H1 (cell line): ENCODE measurements at regions not wholly inside any gene's neighbourhood (a gene's known extent, or its start where the extent isn't known, plus 50 kb on each side); places are given as distances from the start of the nearest gene placed in this dataset.
A peak's percentile ranks its signal among the peaks of the same experiment; 100 is the strongest.

Experiments
- CTCF ChIA-PET: fragments of 300-600 bp; sonication (Branson Sonifier 250); formaldehyde crosslinking; loops from one replicate; lab custom pipeline; 2021; ENCODE audit not compliant: partially characterized antibody; lab: Charles Lee
- POLR2A ChIA-PET: fragments of 300-600 bp; sonication (Branson Sonifier 250); formaldehyde crosslinking; loops from one replicate; lab custom pipeline; 2021; ENCODE audit warnings: inconsistent platforms; ENCODE audit not compliant: partially characterized antibody; lab: Charles Lee
- DNase-seq, 2 experiments: peaks; one replicate each; pipeline versions ENCODE4 v3.0.0 to v3.0.0-alpha.2; 2010 to 2022; ENCODE audit warnings: low spot score in 2 of 2, low read depth in 1 of 2, mixed read lengths in 1 of 2
- FAIRE-seq: peaks from 2 replicates; lab custom pipeline; 2011; peaks lifted over from hg19 to GRCh38; lab: Jason Lieb, UNC
- H2AFZ ChIP-seq: 2 replicates; pipeline ENCODE4 v1.8.1; 2012; ENCODE audit warnings: low read length, inconsistent platforms
- H2AK5ac ChIP-seq: 2 replicates; pipeline ENCODE4 v1.6.1; 2013; ENCODE audit warnings: low read depth, low read length
- H2BK120ac ChIP-seq: replicated peaks from 2 replicates; pipeline ENCODE3; 2013; ENCODE audit warnings: low read depth, low read length, inconsistent platforms
- H2BK12ac ChIP-seq: 2 replicates; pipeline ENCODE4 v1.6.1; 2013; ENCODE audit warnings: low read depth, low read length
- H2BK15ac ChIP-seq: 2 replicates; pipeline ENCODE4 v1.6.1; 2013; ENCODE audit warnings: low read length
- H2BK20ac ChIP-seq: 2 replicates; pipeline ENCODE4 v1.6.1; 2013; ENCODE audit warnings: low read length
- H2BK5ac ChIP-seq: 2 replicates; pipeline ENCODE4 v1.6.1; 2013; ENCODE audit warnings: low read depth, low read length
- H3K14ac ChIP-seq: 2 replicates; pipeline ENCODE4 v1.6.1; 2013; ENCODE audit warnings: inconsistent platforms; ENCODE audit not compliant: insufficient read length
- H3K18ac ChIP-seq: 2 replicates; pipeline ENCODE4 v1.6.1; 2013; ENCODE audit warnings: low read length; ENCODE audit errors: extremely low read depth
- H3K23ac ChIP-seq: 2 replicates; pipeline ENCODE4 v1.6.1; 2013; ENCODE audit warnings: inconsistent platforms; ENCODE audit not compliant: insufficient read length
- H3K23me2 ChIP-seq: 2 replicates; pipeline ENCODE4 v1.6.1; 2013; ENCODE audit warnings: low read depth, low read length
- H3K27ac ChIP-seq: 2 replicates; pipeline ENCODE4 v1.6.1; 2011; ENCODE audit warnings: low read depth, low read length, inconsistent platforms
- H3K27me3 ChIP-seq, 4 experiments: replicated peaks in 1 of 4; 1 replicate in 1 of 4; 2 replicates in 3 of 4; pipeline versions ENCODE4 v1.6.1 to v1.8.1; 2011 to 2013; ENCODE audit warnings: low read length in 3 of 4, mild to moderate bottlenecking in 3 of 4, inconsistent platforms in 2 of 4, mixed read lengths in 2 of 4, moderate library complexity in 1 of 4; ENCODE audit not compliant: control insufficient read depth in 3 of 4, insufficient read depth in 3 of 4; ENCODE audit errors: extremely low read depth in 1 of 4
- H3K36me3 ChIP-seq, 4 experiments: 2 replicates each; pipeline versions ENCODE4 v1.6.1 to v1.8.1; 2011 to 2013; ENCODE audit warnings: mild to moderate bottlenecking in 4 of 4, low read length in 3 of 4, moderate library complexity in 2 of 4, control low read depth in 1 of 4, inconsistent platforms in 1 of 4; ENCODE audit not compliant: insufficient read depth in 4 of 4, control insufficient read depth in 2 of 4
- H3K4ac ChIP-seq: replicated peaks from 2 replicates; pipeline ENCODE3; 2013; ENCODE audit warnings: low read length, low read depth, mixed read lengths, inconsistent platforms; ENCODE audit not compliant: insufficient read length
- H3K4me1 ChIP-seq, 4 experiments: replicated peaks in 1 of 4; 1 replicate in 1 of 4; 2 replicates in 3 of 4; pipeline versions ENCODE4 v1.6.1 to v1.8.1; 2011 to 2013; ENCODE audit warnings: low read length in 3 of 4, inconsistent platforms in 2 of 4, mixed read lengths in 1 of 4; ENCODE audit not compliant: insufficient read depth in 4 of 4, control insufficient read depth in 3 of 4
- H3K4me2 ChIP-seq, 2 experiments: 2 replicates each; pipeline versions ENCODE4 v1.6.1 to v1.8.1; 2011 to 2013; ENCODE audit warnings: low read depth in 2 of 2, low read length in 2 of 2, control low read depth in 1 of 2, inconsistent platforms in 1 of 2, mild to moderate bottlenecking in 1 of 2; ENCODE audit not compliant: insufficient read depth in 1 of 2
- H3K4me3 ChIP-seq, 4 experiments: fragments of 200-600, 300-600 bp in 1 of 4; sonication (generic), shearing (Covaris generic), sonication (Bioruptor Twin) in 1 of 4; 2 replicates each; pipeline versions ENCODE4 v1.5.1 to v1.8.1; 2011 to 2016; ENCODE audit warnings: low read length in 4 of 4, low read depth in 3 of 4, control low read depth in 2 of 4, inconsistent platforms in 2 of 4, mild to moderate bottlenecking in 2 of 4, mixed read lengths in 1 of 4, moderate library complexity in 1 of 4; ENCODE audit not compliant: insufficient read depth in 2 of 4; ENCODE audit errors: extremely low read depth in 1 of 4
- H3K56ac ChIP-seq: replicated peaks from 2 replicates; pipeline ENCODE3; 2013; ENCODE audit warnings: low read depth, mild to moderate bottlenecking, mixed read lengths, low read length, inconsistent platforms; ENCODE audit not compliant: insufficient read length
- H3K79me1 ChIP-seq: 2 replicates; pipeline ENCODE4 v1.6.1; 2013; ENCODE audit warnings: low read depth, low read length, control low read depth
- H3K79me2 ChIP-seq, 2 experiments: 2 replicates each; pipeline versions ENCODE4 v1.6.1 to v1.8.1; 2012 to 2013; ENCODE audit warnings: low read length in 2 of 2, mild to moderate bottlenecking in 2 of 2, inconsistent platforms in 1 of 2; ENCODE audit not compliant: insufficient read depth in 2 of 2, control insufficient read depth in 1 of 2
- H3K9ac ChIP-seq, 4 experiments: replicated peaks in 1 of 4; 1 replicate in 1 of 4; 2 replicates in 3 of 4; pipeline versions ENCODE4 v1.6.1 to v1.8.1; 2011 to 2013; ENCODE audit warnings: low read depth in 3 of 4, low read length in 3 of 4, control low read depth in 2 of 4, mild to moderate bottlenecking in 2 of 4, moderate library complexity in 2 of 4, inconsistent platforms in 1 of 4; ENCODE audit errors: extremely low read depth in 1 of 4
- H3K9me3 ChIP-seq, 2 experiments: 2 replicates each; pipeline versions ENCODE4 v1.6.1 to v1.8.1; 2012 to 2013; ENCODE audit warnings: mild to moderate bottlenecking in 2 of 2, moderate library complexity in 2 of 2, control low read depth in 1 of 2, inconsistent platforms in 1 of 2, low read depth in 1 of 2, low read length in 1 of 2, mixed read lengths in 1 of 2; ENCODE audit not compliant: insufficient read depth in 2 of 2
- H4K20me1 ChIP-seq, 2 experiments: replicated peaks in 1 of 2; 2 replicates each; pipeline versions ENCODE3 to v1.8.1; 2011 to 2013; ENCODE audit warnings: inconsistent platforms in 2 of 2, low read length in 2 of 2, mild to moderate bottlenecking in 1 of 2; ENCODE audit not compliant: insufficient read depth in 2 of 2, control insufficient read depth in 1 of 2
- H4K5ac ChIP-seq: 2 replicates; pipeline ENCODE4 v1.6.1; 2013; ENCODE audit warnings: low read length, low read depth, mixed read lengths, inconsistent platforms; ENCODE audit not compliant: insufficient read length
- H4K8ac ChIP-seq: 2 replicates; pipeline ENCODE4 v1.8.0; 2013; ENCODE audit warnings: mild to moderate bottlenecking, moderate library complexity, low read length, inconsistent platforms; ENCODE audit not compliant: insufficient read depth; ENCODE audit errors: extremely low read depth
- H4K91ac ChIP-seq: replicated peaks from 2 replicates; pipeline ENCODE3; 2013; ENCODE audit warnings: low read length, mixed read lengths, inconsistent platforms; ENCODE audit not compliant: insufficient read length
- RAD21 ChIP-seq, 2 experiments: IDR thresholded peaks in 1 of 2; conservative IDR thresholded peaks in 1 of 2; 2 replicates each; pipeline ENCODE4 v1.6.1; 2011; ENCODE audit warnings: low read depth in 2 of 2, low read length in 2 of 2, improper control_type of control experiment in 1 of 2, inconsistent platforms in 1 of 2, mild to moderate bottlenecking in 1 of 2, moderate library complexity in 1 of 2
- SP2 ChIP-seq: IDR thresholded peaks from 2 replicates; pipeline ENCODE4 v1.6.1; 2012; ENCODE audit warnings: mild to moderate bottlenecking, low read length, inconsistent platforms
- WGBS, 2 experiments: shearing (Covaris generic) in 1 of 2; methylation state at CpG; one replicate each; pipeline versions ENCODE4 v1.1.6 to v1.1.7; 2013 to 2015; ENCODE audit warnings: low lambda C conversion rate in 2 of 2, mixed read lengths in 2 of 2, inconsistent platforms in 1 of 2, low coverage in 1 of 2, missing lambda C conversion rate in 1 of 2; ENCODE audit not compliant: insufficient replicate concordance in 2 of 2, insufficient coverage in 1 of 2, insufficient read length in 1 of 2; ENCODE audit errors: extremely low coverage in 1 of 2, missing lambda C conversion rate in 1 of 2; 5-methylcytosine and 5-hydroxymethylcytosine counted together
- TF ChIP-seq, protein P1 (sequence below), 3 experiments: IDR thresholded peaks; 1 replicate in 2 of 3; 2 replicates in 1 of 3; pipeline versions ENCODE4 v1.5.1 to v1.6.1; 2011; ENCODE audit warnings: low read length in 3 of 3, mild to moderate bottlenecking in 3 of 3, inconsistent platforms in 2 of 3, low read depth in 1 of 3, moderate library complexity in 1 of 3; ENCODE audit not compliant: insufficient read depth in 1 of 3; ENCODE audit errors: control extremely low read depth in 1 of 3

DNA sequence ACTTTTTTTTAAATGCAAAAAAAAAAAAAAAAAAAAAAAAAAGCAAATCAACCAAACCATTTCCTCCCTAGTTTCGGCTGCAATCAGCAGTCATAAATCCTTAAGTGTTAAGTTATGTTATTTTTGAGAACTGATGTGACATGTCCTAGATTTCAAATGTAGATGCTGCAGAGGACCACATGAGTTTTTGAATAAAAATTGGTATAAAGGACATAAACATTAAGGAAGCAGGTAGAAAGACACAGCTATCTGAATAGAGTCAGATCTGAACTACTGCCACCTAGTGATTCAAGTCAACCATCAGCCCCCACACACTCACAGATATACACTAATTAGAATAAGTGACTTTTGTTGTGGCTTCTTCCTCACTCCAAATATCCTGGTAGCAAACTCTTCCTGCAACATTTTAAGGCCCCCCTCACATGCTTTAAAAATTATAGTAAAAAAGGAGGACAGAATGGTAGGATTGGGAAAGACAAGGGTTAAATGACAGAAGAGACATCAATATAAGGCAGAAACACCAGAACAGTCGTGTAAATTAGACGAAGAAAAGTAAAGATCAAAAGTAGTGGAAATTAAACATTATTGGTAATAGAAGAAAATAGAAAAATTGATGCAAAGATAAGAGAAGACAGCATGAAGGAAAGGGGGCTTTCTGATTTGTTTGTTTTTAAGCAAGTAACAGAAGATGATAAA, 394.5 kb upstream of the ATP2B1 start:
- DNase-seq = no peak
- Histone ChIP-seq H3K4me1 (no peaks in the 10 kb centered on the region), H3K36me3 (no peaks in the 10 kb centered on the region), H4K20me1 (no peaks in the 10 kb centered on the region), H3K56ac (no peak overlapping the region), H3K9ac (no peak overlapping the region), H3K14ac (no peak overlapping the region), H3K4me2 (no peak overlapping the region), H3K4ac (no peak overlapping the region), H4K91ac (no peak overlapping the region), H3K23ac (no peak overlapping the region), H3K27ac (no peak overlapping the region), H3K79me1 (no peaks in the 10 kb centered on the region), H2AK5ac (no peak overlapping the region), H4K8ac (no peak overlapping the region), H3K23me2 (no peaks in the 10 kb centered on the region; the same call in 1 of the 2 replicates), H2BK120ac (no peak overlapping the region), H3K79me2 (no peaks in the 10 kb centered on the region), H3K27me3 (no peaks in the 10 kb centered on the region), H3K4me3 (no peak overlapping the region), H2AFZ (no peak overlapping the region), H2BK15ac (no peak overlapping the region), H4K5ac (no peak overlapping the region), H2BK12ac (no peak overlapping the region), H2BK5ac (no peak overlapping the region), H3K9me3 (no peaks in the 10 kb centered on the region), H3K18ac (no peak overlapping the region), H2BK20ac (no peak overlapping the region)
- peak; percentile 50 for FAIRE-seq
- POLR2A ChIA-PET = no interaction called here
- 83% methylated on average over 3 of the region's 3 CpGs; no CpG with 5 or more reads in 1 of the 2 experiments for WGBS, 2 experiments
- TF ChIP-seq SP2 (no peak), RAD21 (IDR thresholded peaks at IDR 0.05 in 1 of 2, conservative IDR thresholded peaks at IDR 0.05 in 1 of 2; ENCODE audit: low read depth in 2 of 2, low read length in 2 of 2) (peak; percentile 56 to 58)
- TF ChIP-seq, protein P1, sequence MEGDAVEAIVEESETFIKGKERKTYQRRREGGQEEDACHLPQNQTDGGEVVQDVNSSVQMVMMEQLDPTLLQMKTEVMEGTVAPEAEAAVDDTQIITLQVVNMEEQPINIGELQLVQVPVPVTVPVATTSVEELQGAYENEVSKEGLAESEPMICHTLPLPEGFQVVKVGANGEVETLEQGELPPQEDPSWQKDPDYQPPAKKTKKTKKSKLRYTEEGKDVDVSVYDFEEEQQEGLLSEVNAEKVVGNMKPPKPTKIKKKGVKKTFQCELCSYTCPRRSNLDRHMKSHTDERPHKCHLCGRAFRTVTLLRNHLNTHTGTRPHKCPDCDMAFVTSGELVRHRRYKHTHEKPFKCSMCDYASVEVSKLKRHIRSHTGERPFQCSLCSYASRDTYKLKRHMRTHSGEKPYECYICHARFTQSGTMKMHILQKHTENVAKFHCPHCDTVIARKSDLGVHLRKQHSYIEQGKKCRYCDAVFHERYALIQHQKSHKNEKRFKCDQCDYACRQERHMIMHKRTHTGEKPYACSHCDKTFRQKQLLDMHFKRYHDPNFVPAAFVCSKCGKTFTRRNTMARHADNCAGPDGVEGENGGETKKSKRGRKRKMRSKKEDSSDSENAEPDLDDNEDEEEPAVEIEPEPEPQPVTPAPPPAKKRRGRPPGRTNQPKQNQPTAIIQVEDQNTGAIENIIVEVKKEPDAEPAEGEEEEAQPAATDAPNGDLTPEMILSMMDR (IDR thresholded peaks at IDR 0.05; ENCODE audit: control extremely low read depth in 1 of 3, insufficient read depth in 1 of 3, low read depth in 1 of 3, low read length in 3 of 3) = peak in 2 of 3 experiments; percentile 36 to 65; a peak in 2 of 4 replicates
- CTCF ChIA-PET = interaction anchor here (0.5 to 3.5 kb wide), 17 partner anchors 12 to 459 kb away, joined by 3 to 12 read pairs (median 4); no protein-coding TSS in a partner anchor
